Liver (tissue), 8 donors: ENCODE measurements at regions not wholly inside any gene's neighbourhood (a gene's known extent, or its start where the extent isn't known, plus 50 kb on each side); places are given as distances from the start of the nearest gene placed in this dataset.

Experiments
- DNase-seq: peaks from one replicate; pipeline ENCODE4 v3.0.0-alpha.2; 2017; ENCODE audit warnings: low spot score
- H3K27ac ChIP-seq, 2 donors: one replicate each; pipeline ENCODE4 v1.7.0; 2013; ENCODE audit warnings: inconsistent platforms in 2 of 2, low read length in 2 of 2, control low read depth in 1 of 2, low read depth in 1 of 2, mild to moderate bottlenecking in 1 of 2
- H3K27me3 ChIP-seq, 4 donors: one replicate each; pipeline versions ENCODE4 v1.6.1 to v1.7.0; 2013; ENCODE audit warnings: low read length in 3 of 4, inconsistent platforms in 1 of 4, mild to moderate bottlenecking in 1 of 4, moderate library complexity in 1 of 4; ENCODE audit not compliant: control insufficient read depth in 4 of 4, insufficient read depth in 4 of 4
- H3K36me3 ChIP-seq, 4 donors: one replicate each; pipeline versions ENCODE4 v1.6.1 to v1.7.0; 2013; ENCODE audit warnings: low read length in 3 of 4, mild to moderate bottlenecking in 3 of 4, low read depth in 1 of 4, moderate library complexity in 1 of 4; ENCODE audit not compliant: control insufficient read depth in 4 of 4, insufficient read depth in 3 of 4
- H3K4me1 ChIP-seq, 4 donors: one replicate each; pipeline versions ENCODE4 v1.6.1 to v1.7.0; 2013; ENCODE audit warnings: low read length in 3 of 4, mild to moderate bottlenecking in 3 of 4, moderate library complexity in 1 of 4; ENCODE audit not compliant: control insufficient read depth in 4 of 4, insufficient read depth in 4 of 4
- H3K4me3 ChIP-seq, 3 donors: one replicate each; pipeline versions ENCODE4 v1.6.1 to v1.7.0; 2013; ENCODE audit warnings: low read length in 3 of 3, control low read depth in 1 of 3, low read depth in 1 of 3, mild to moderate bottlenecking in 1 of 3
- H3K9ac ChIP-seq, 2 donors: one replicate each; pipeline ENCODE4 v1.7.0; 2013; ENCODE audit warnings: low read length in 2 of 2, mild to moderate bottlenecking in 2 of 2, moderate library complexity in 2 of 2, control low read depth in 1 of 2, low read depth in 1 of 2
- H3K9me3 ChIP-seq, 4 donors: one replicate each; pipeline versions ENCODE4 v1.6.1 to v1.7.0; 2013; ENCODE audit warnings: low read length in 3 of 4; ENCODE audit not compliant: control insufficient read depth in 4 of 4
- EGR1 ChIP-seq, 2 donors: IDR thresholded peaks; 2 replicates each; pipeline ENCODE4 v1.6.1; 2016 to 2018; ENCODE audit warnings: antibody characterized with exemption in 2 of 2, low read depth in 2 of 2
- FOXA1 ChIP-seq: IDR thresholded peaks from 2 replicates; pipeline ENCODE4 v1.6.1; 2016; ENCODE audit warnings: antibody characterized with exemption
- FOXA2 ChIP-seq: IDR thresholded peaks from 2 replicates; pipeline ENCODE4 v1.6.1; 2016; ENCODE audit warnings: antibody characterized with exemption
- GABPA ChIP-seq, 2 donors: IDR thresholded peaks in 1 of 2; conservative IDR thresholded peaks in 1 of 2; 2 replicates each; pipeline ENCODE4 v1.6.1; 2016; ENCODE audit warnings: antibody characterized with exemption in 2 of 2, mild to moderate bottlenecking in 1 of 2, moderate library complexity in 1 of 2
- HNF4A ChIP-seq, 2 donors: conservative IDR thresholded peaks; 2 replicates each; pipeline ENCODE4 v1.6.1; 2016; ENCODE audit warnings: antibody characterized with exemption in 2 of 2, mild to moderate bottlenecking in 2 of 2
- HNF4G ChIP-seq: IDR thresholded peaks from 2 replicates; pipeline ENCODE4 v1.6.1; 2016; ENCODE audit warnings: antibody characterized with exemption
- JUND ChIP-seq, 2 donors: IDR thresholded peaks; 2 replicates each; pipeline ENCODE4 v1.6.1; 2016; ENCODE audit warnings: antibody characterized with exemption in 2 of 2
- NR2F2 ChIP-seq: IDR thresholded peaks from 2 replicates; pipeline ENCODE4 v1.6.1; 2016; ENCODE audit warnings: antibody characterized with exemption
- RAD21 ChIP-seq, 2 donors: IDR thresholded peaks; 2 replicates each; pipeline ENCODE4 v1.6.1; 2016; ENCODE audit warnings: antibody characterized with exemption in 2 of 2, mild to moderate bottlenecking in 2 of 2
- RXRA ChIP-seq, 2 donors: IDR thresholded peaks; 2 replicates each; pipeline ENCODE4 v1.6.1; 2017 to 2018; ENCODE audit warnings: antibody characterized with exemption in 2 of 2, mild to moderate bottlenecking in 1 of 2
- SP1 ChIP-seq: IDR thresholded peaks from 2 replicates; pipeline ENCODE4 v1.6.1; 2018; ENCODE audit warnings: antibody characterized with exemption, mild to moderate bottlenecking
- TAF1 ChIP-seq: conservative IDR thresholded peaks from 2 replicates; pipeline ENCODE4 v1.6.1; 2016; ENCODE audit warnings: antibody characterized with exemption, mild to moderate bottlenecking
- WGBS: extraction: QIAGEN DNeasy Blood & Tissue Kit; methylation state at CpG from one replicate; pipeline ENCODE4 v1.1.7; 2013; 5-methylcytosine and 5-hydroxymethylcytosine counted together
- TF ChIP-seq, protein P1 (sequence below): IDR thresholded peaks from 2 replicates; pipeline ENCODE4 v1.6.1; 2016; ENCODE audit warnings: antibody characterized with exemption, mild to moderate bottlenecking
- TF ChIP-seq, protein P2 (sequence below): fragments of 150-350 bp; IDR thresholded peaks from 2 replicates; pipeline ENCODE4 v1.5.1; 2017; ENCODE audit warnings: improper control_type of control experiment, low read depth, low read length; ENCODE audit not compliant: missing input control
- TF ChIP-seq, protein P3 (sequence below): IDR thresholded peaks from 2 replicates; pipeline ENCODE4 v1.6.1; 2016; ENCODE audit warnings: antibody characterized with exemption
- TF ChIP-seq, protein P4 (sequence below): IDR thresholded peaks from 2 replicates; pipeline ENCODE4 v1.6.1; 2016; ENCODE audit warnings: antibody characterized with exemption
- donor health status: healthy.
- donor health status: healthy.
- donor health status: healthy.
- donor health status: healthy.
- donor health status: healthy.

DNA sequence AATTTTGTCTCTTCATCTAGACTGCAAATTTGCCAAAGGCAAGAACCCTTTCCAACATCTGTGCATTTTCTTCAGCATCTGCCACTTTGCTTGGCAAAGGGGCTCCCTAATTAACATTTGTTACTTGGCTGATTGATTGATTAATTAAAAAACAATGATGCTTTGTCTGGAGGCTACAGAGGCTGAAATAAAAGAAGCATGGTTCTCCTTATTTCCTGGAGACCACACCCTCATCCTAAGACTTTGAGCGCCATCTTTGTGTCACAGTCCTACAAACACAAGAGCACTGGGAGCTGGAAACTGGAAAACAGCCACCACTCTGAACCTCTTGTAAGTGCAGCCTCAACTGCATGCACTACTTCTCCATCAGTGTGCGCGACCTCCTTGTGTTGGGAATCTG, 189.2 kb downstream of the C7orf25 start:
- H3K9me3 ChIP-seq, result peaks cover 0 to 2% (median 0%) of the 10 kb centered on the region in 4 donors
- H3K27ac ChIP-seq, result no peak overlapping the region
- WGBS, result 94% methylated on average over 3 of the region's 3 CpGs
- TF ChIP-seq JUND (IDR thresholded peaks at IDR 0.05) (no peak), FOXA1 (no peak), EGR1 (IDR thresholded peaks at IDR 0.05; ENCODE audit: low read depth in 2 of 2) (no peak), GABPA (IDR thresholded peaks at IDR 0.05 in 1 of 2, conservative IDR thresholded peaks at IDR 0.05 in 1 of 2) (no peak), NR2F2 (no peak), TAF1 (no peak), FOXA2 (no peak), RXRA (IDR thresholded peaks at IDR 0.05) (no peak), SP1 (no peak), RAD21 (IDR thresholded peaks at IDR 0.05) (no peak)
- TF ChIP-seq, protein P1, sequence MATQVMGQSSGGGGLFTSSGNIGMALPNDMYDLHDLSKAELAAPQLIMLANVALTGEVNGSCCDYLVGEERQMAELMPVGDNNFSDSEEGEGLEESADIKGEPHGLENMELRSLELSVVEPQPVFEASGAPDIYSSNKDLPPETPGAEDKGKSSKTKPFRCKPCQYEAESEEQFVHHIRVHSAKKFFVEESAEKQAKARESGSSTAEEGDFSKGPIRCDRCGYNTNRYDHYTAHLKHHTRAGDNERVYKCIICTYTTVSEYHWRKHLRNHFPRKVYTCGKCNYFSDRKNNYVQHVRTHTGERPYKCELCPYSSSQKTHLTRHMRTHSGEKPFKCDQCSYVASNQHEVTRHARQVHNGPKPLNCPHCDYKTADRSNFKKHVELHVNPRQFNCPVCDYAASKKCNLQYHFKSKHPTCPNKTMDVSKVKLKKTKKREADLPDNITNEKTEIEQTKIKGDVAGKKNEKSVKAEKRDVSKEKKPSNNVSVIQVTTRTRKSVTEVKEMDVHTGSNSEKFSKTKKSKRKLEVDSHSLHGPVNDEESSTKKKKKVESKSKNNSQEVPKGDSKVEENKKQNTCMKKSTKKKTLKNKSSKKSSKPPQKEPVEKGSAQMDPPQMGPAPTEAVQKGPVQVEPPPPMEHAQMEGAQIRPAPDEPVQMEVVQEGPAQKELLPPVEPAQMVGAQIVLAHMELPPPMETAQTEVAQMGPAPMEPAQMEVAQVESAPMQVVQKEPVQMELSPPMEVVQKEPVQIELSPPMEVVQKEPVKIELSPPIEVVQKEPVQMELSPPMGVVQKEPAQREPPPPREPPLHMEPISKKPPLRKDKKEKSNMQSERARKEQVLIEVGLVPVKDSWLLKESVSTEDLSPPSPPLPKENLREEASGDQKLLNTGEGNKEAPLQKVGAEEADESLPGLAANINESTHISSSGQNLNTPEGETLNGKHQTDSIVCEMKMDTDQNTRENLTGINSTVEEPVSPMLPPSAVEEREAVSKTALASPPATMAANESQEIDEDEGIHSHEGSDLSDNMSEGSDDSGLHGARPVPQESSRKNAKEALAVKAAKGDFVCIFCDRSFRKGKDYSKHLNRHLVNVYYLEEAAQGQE, result no peak
- TF ChIP-seq, protein P2, sequence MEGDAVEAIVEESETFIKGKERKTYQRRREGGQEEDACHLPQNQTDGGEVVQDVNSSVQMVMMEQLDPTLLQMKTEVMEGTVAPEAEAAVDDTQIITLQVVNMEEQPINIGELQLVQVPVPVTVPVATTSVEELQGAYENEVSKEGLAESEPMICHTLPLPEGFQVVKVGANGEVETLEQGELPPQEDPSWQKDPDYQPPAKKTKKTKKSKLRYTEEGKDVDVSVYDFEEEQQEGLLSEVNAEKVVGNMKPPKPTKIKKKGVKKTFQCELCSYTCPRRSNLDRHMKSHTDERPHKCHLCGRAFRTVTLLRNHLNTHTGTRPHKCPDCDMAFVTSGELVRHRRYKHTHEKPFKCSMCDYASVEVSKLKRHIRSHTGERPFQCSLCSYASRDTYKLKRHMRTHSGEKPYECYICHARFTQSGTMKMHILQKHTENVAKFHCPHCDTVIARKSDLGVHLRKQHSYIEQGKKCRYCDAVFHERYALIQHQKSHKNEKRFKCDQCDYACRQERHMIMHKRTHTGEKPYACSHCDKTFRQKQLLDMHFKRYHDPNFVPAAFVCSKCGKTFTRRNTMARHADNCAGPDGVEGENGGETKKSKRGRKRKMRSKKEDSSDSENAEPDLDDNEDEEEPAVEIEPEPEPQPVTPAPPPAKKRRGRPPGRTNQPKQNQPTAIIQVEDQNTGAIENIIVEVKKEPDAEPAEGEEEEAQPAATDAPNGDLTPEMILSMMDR, result no peak
- TF ChIP-seq, protein P3, sequence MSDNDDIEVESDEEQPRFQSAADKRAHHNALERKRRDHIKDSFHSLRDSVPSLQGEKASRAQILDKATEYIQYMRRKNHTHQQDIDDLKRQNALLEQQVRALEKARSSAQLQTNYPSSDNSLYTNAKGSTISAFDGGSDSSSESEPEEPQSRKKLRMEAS, result no peak
- no peak for DNase-seq
- no peak overlapping the region for H3K9ac ChIP-seq
- H3K27me3 ChIP-seq, result no peaks in the 10 kb centered on the region
- no peaks in the 10 kb centered on the region for H3K36me3 ChIP-seq
- no peaks in the 10 kb centered on the region for H3K4me1 ChIP-seq
- no peak overlapping the region for H3K4me3 ChIP-seq

DNA sequence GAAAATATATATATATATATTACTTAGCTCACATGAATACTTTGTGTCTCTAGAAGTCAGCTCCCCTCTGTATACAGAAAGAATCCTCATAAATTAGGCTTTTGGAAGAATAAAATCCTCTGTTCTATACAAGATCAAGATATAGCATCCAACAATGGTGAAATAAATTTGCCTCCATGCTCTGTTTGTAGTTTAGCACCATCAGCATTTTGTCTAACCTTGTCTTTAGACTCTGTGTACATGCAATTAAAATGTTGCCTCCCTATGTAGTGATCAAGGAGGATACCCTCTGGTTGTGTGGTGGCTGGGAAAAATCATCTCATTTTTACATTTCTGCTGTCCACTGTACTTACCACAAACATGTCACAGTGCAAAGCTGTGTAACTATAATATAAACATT, 189.7 kb downstream of the C7orf25 start:
- no peaks in the 10 kb centered on the region for H3K36me3 ChIP-seq
- no peak overlapping the region for H3K27ac ChIP-seq
- no peak for TF ChIP-seq RAD21 (IDR thresholded peaks at IDR 0.05)
- TF ChIP-seq NR2F2, result no peak
- TF ChIP-seq TAF1, result no peak
- TF ChIP-seq, protein P3, result no peak
- no peak for TF ChIP-seq HNF4A (conservative IDR thresholded peaks at IDR 0.05)
- TF ChIP-seq, protein P4, sequence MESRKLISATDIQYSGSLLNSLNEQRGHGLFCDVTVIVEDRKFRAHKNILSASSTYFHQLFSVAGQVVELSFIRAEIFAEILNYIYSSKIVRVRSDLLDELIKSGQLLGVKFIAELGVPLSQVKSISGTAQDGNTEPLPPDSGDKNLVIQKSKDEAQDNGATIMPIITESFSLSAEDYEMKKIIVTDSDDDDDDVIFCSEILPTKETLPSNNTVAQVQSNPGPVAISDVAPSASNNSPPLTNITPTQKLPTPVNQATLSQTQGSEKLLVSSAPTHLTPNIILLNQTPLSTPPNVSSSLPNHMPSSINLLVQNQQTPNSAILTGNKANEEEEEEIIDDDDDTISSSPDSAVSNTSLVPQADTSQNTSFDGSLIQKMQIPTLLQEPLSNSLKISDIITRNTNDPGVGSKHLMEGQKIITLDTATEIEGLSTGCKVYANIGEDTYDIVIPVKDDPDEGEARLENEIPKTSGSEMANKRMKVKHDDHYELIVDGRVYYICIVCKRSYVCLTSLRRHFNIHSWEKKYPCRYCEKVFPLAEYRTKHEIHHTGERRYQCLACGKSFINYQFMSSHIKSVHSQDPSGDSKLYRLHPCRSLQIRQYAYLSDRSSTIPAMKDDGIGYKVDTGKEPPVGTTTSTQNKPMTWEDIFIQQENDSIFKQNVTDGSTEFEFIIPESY, result no peak
- no peak for TF ChIP-seq JUND (IDR thresholded peaks at IDR 0.05)
- no peak for TF ChIP-seq GABPA (IDR thresholded peaks at IDR 0.05 in 1 of 2, conservative IDR thresholded peaks at IDR 0.05 in 1 of 2)
- no peak for TF ChIP-seq HNF4G
- H3K9ac ChIP-seq, result no peak overlapping the region
- peaks cover 0 to 2% (median 0%) of the 10 kb centered on the region in 4 donors for H3K9me3 ChIP-seq
- no peaks in the 10 kb centered on the region for H3K27me3 ChIP-seq
- no peak for DNase-seq
- no peak overlapping the region for H3K4me3 ChIP-seq
- H3K4me1 ChIP-seq, result no peaks in the 10 kb centered on the region
